HUES48 (cell line): ENCODE measurements at regions not wholly inside any gene's neighbourhood (a gene's known extent, or its start where the extent isn't known, plus 50 kb on each side); places are given as distances from the start of the nearest gene placed in this dataset.

Experiments used
- H3K27ac ChIP-seq: one replicate; pipeline ENCODE4 v1.7.0; 2013; ENCODE audit warnings: low read depth, low read length, inconsistent platforms
- H3K27me3 ChIP-seq: 2 replicates; pipeline ENCODE4 v1.6.1; 2013; ENCODE audit warnings: mild to moderate bottlenecking, low read length; ENCODE audit not compliant: control insufficient read depth, insufficient read depth
- H3K36me3 ChIP-seq: 2 replicates; pipeline ENCODE4 v1.6.1; 2013; ENCODE audit warnings: low read length; ENCODE audit not compliant: control insufficient read depth, insufficient read depth
- H3K4me1 ChIP-seq: 2 replicates; pipeline ENCODE4 v1.6.1; 2013; ENCODE audit warnings: mild to moderate bottlenecking, low read length; ENCODE audit not compliant: control insufficient read depth, insufficient read depth
- H3K4me3 ChIP-seq: 2 replicates; pipeline ENCODE4 v1.5.1; 2013; ENCODE audit warnings: mild to moderate bottlenecking, low read depth, low read length
- H3K9ac ChIP-seq: 2 replicates; pipeline ENCODE4 v1.6.1; 2013; ENCODE audit warnings: mild to moderate bottlenecking, low read depth, low read length, moderate library complexity
- H3K9me3 ChIP-seq: 2 replicates; pipeline ENCODE4 v1.6.1; 2013; ENCODE audit warnings: low read length; ENCODE audit not compliant: control insufficient read depth, insufficient read depth

- Histone ChIP-seq H3K4me3 (no peak overlapping the region), H3K36me3 (no peaks in the 10 kb centered on the region), H3K9me3 (no peaks in the 10 kb centered on the region), H3K27me3 (no peaks in the 10 kb centered on the region), H3K27ac (no peak overlapping the region), H3K9ac (no peak overlapping the region), H3K4me1 (peaks cover 4% of the 10 kb centered on the region; the same call in 1 of the 2 replicates)
Observed at GRCh38 chr18:7459851-7460770, 107.0 kb upstream of the PTPRM start.

- no peak overlapping the region for H3K4me3 ChIP-seq
- no peaks in the 10 kb centered on the region for H3K27me3 ChIP-seq
- no peaks in the 10 kb centered on the region for H3K36me3 ChIP-seq
- H3K9ac ChIP-seq, result no peak overlapping the region
- no peaks in the 10 kb centered on the region for H3K9me3 ChIP-seq
- no peak overlapping the region for H3K27ac ChIP-seq
- H3K4me1 ChIP-seq, result peaks cover 4% of the 10 kb centered on the region; the same call in 1 of the 2 replicates
Observed at GRCh38 chr18:7464245-7464966, 102.7 kb upstream of the PTPRM start.

DNA sequence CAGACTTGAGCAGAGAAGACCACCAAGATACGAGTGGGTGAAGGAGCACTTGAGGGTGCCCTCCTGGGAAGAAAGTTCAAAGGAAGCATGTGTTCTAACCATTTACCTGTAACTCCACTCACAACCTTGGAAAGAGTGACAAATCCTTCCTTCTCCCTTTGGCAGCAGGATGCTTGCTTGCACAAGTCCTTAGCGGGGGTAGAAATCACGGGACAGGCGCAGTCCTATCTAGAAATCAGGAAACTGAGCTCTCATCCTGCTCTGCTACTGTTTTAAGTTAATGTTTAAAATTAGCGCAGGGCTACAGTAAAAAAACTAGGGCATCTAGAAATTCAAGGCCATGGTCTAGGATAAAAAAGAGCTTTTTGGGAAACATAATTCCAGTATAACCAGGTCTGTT is 100.9 kb upstream of the PTPRM start:
- Histone ChIP-seq H3K9me3 (no peaks in the 10 kb centered on the region), H3K9ac (no peak overlapping the region), H3K4me1 (no peaks in the 10 kb centered on the region), H3K36me3 (no peaks in the 10 kb centered on the region), H3K27ac (no peak overlapping the region), H3K4me3 (no peak overlapping the region), H3K27me3 (no peaks in the 10 kb centered on the region)

DNA sequence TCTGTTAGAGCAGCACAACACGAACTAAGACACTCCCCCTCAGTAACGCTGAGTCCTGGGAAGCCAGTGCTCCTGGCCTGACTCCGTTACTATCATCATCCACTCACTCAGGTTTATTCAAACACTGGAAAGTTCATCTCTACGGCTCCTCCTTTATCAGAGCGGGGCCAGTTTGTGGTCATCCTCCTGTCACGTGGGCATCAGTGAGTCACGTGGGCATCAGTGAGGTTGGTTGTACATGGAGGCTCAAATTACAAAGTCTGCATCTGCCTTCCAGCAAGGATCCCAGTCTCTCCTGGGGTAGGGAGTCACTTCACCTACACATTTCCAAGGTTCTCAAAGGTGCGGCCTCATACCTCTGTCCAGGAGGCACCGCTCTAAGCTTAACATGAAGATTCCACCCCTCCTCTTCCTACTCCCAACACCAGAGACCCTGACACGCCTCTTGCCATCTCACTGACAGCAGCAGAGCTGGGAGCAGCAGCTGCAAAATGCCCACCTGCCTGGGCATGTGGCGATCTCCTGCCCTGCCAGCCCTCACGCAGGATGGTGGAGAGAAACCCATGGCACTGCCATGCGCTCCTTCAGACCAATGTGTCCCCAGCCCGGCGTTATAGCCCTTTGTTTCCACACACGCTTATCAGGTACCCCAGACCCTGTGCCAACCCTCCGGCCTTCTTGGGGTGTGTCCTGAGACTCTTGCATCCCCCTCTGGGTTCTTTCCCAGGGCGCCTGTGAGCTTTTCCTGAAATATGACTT is 99.2 kb upstream of the PTPRM start:
- Histone ChIP-seq H3K27ac (no peak overlapping the region), H3K9me3 (no peaks in the 10 kb centered on the region), H3K36me3 (no peaks in the 10 kb centered on the region), H3K4me1 (no peaks in the 10 kb centered on the region), H3K4me3 (no peak overlapping the region), H3K9ac (no peak overlapping the region), H3K27me3 (no peaks in the 10 kb centered on the region)

- H3K36me3 ChIP-seq, result no peaks in the 10 kb centered on the region
- H3K9ac ChIP-seq, result no peak overlapping the region
- no peaks in the 10 kb centered on the region for H3K9me3 ChIP-seq
- no peaks in the 10 kb centered on the region for H3K27me3 ChIP-seq
- H3K4me1 ChIP-seq, result no peaks in the 10 kb centered on the region
- no peak overlapping the region for H3K27ac ChIP-seq
- no peak overlapping the region for H3K4me3 ChIP-seq
Observed at GRCh38 chr18:7470101-7470500, 97.0 kb upstream of the PTPRM start.

DNA sequence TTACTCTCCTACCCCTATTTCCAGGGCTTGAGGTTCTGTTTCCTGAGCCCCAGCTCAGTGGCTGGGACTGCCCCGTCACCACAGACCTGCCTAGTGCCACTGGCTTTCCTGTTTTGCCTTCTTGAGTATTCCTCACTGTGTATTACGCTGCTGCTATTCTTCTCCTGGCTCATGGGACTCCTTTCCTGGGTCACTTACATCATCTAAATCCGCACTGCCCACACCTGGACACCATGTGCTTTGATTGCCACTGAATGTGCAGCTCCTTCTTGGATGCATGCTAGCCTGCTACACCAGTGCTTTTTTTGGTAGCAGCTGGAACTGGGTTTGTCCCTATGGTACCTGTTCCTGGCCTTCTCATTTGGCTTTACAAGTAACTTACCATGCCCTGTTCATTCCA is 96.6 kb upstream of the PTPRM start:
- Histone ChIP-seq H3K27ac (no peak overlapping the region), H3K9me3 (no peaks in the 10 kb centered on the region), H3K36me3 (no peaks in the 10 kb centered on the region), H3K4me1 (no peaks in the 10 kb centered on the region), H3K27me3 (no peaks in the 10 kb centered on the region), H3K9ac (no peak overlapping the region), H3K4me3 (no peak overlapping the region)

DNA sequence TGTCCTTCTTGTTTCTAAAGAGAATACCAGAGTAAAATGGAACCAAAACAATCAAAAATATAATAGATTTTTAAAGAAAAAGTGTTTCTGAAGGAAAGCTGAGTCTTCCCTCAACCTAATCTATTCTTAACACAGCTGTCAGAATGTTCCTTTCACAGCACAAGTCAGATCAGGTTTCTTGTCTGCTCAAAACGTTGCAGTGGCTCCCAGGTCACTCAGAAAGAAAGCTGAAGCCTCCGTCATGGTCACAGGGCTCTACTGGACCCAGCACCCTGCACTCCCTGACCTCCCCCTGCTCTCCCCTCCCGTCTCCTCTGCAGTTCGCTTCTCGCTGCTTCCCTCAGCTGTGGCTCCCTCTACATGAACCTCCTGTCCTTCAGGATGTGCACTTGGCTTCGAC is 90.7 kb upstream of the PTPRM start:
- Histone ChIP-seq H3K27me3 (no peaks in the 10 kb centered on the region), H3K27ac (no peak overlapping the region), H3K9ac (no peak overlapping the region), H3K4me3 (no peak overlapping the region), H3K36me3 (no peaks in the 10 kb centered on the region), H3K4me1 (no peaks in the 10 kb centered on the region), H3K9me3 (no peaks in the 10 kb centered on the region)

DNA sequence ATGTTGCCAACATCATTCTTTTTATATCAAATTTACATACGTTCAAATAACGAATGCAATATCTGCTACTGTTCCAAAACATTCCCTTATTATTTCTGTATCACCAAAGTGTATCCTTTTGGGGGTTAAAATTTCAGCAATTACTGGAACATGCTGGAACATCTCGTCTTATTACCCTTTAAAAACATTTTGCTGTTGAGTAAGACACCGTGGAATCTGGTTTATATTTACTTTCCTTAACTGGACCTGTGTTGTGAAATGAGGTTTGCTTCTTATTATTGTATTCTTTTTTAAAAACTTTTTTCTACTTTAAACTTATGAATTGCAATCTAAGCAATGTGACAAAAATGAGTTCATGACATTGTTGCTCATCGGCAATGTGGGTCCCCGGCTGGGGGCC is 87.4 kb upstream of the PTPRM start:
- Histone ChIP-seq H3K9me3 (no peaks in the 10 kb centered on the region), H3K27ac (no peak overlapping the region), H3K27me3 (no peaks in the 10 kb centered on the region), H3K36me3 (no peaks in the 10 kb centered on the region), H3K4me3 (no peak overlapping the region), H3K4me1 (no peaks in the 10 kb centered on the region), H3K9ac (no peak overlapping the region)

- H3K27me3 ChIP-seq, result no peaks in the 10 kb centered on the region
- no peaks in the 10 kb centered on the region for H3K9me3 ChIP-seq
- no peak overlapping the region for H3K4me3 ChIP-seq
- no peaks in the 10 kb centered on the region for H3K36me3 ChIP-seq
- no peaks in the 10 kb centered on the region for H3K4me1 ChIP-seq
- H3K27ac ChIP-seq, result no peak overlapping the region
- H3K9ac ChIP-seq, result no peak overlapping the region
Observed at GRCh38 chr18:7480879-7481278, 86.2 kb upstream of the PTPRM start.

DNA sequence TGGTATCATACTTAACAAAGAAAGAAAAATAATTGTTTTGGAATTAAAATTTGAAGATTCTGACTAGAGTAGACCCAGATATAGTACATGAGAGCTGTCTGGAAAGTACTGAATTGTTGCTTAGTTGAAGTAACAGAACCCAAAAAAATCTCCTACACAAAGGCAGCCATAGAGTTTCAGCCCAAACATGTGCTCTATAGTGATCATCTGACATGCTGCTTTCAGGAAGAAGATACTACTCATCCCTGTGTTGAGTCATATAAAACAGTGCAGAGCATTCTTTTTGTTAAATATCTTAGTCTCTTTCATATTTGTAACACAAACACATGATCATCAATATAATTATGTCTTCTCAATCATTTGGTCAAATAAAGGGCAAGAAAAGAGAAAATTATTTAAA is 84.8 kb upstream of the PTPRM start:
- Histone ChIP-seq H3K4me3 (no peak overlapping the region), H3K4me1 (no peaks in the 10 kb centered on the region)

GRCh38 chr18:7485616-7486015 is 81.5 kb upstream of the PTPRM start:
- no peak overlapping the region for H3K27ac ChIP-seq
- H3K9me3 ChIP-seq, result no peaks in the 10 kb centered on the region
- no peaks in the 10 kb centered on the region for H3K36me3 ChIP-seq
- H3K27me3 ChIP-seq, result no peaks in the 10 kb centered on the region
- no peaks in the 10 kb centered on the region for H3K4me1 ChIP-seq
- no peak overlapping the region for H3K4me3 ChIP-seq
- H3K9ac ChIP-seq, result no peak overlapping the region

More for the DNA sequence above, 84.8 kb upstream of the PTPRM start:
- H3K36me3 ChIP-seq, result no peaks in the 10 kb centered on the region
- H3K9me3 ChIP-seq, result no peaks in the 10 kb centered on the region
- no peak overlapping the region for H3K27ac ChIP-seq
- H3K9ac ChIP-seq, result no peak overlapping the region
- no peaks in the 10 kb centered on the region for H3K27me3 ChIP-seq
